ENCODE measurements at regions not wholly inside any gene's neighbourhood (a gene's known extent, or its start where the extent isn't known, plus 50 kb on each side); places are given as distances from the start of the nearest gene placed in this dataset.

DNA sequence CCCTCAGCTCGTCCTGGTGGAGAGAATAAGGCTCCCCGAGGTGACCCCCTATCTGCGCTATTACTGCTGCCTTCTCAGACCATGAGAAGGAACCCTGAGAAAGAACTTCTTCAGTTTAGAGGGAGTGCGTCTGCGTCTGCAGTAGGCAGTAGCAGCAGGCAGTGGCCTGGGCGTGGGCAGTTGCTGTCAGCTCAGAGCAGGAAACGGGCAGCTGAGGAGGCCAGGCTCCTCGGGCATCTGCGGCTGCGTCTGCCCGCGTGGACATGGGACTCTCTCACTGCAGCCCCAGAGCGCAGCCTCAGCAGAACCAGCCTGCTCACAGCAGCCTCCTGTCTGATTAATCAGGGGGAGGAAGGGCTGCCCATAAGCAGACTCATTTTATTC, 49.8 kb upstream of the FCN1 start:
- Mint-ChIP-seq H3K4me1 (no peaks in the 10 kb centered on the region), H3K9me3 (no peaks in the 10 kb centered on the region), H3K36me3 (ENCODE audit: low read depth) (no peaks in the 10 kb centered on the region), H3K27me3 (peaks cover 14% of the 10 kb centered on the region), H3K4me3 (no peak overlapping the region), H3K27ac (no peak overlapping the region)
- no peak for ATAC-seq (replicated peaks)

DNA sequence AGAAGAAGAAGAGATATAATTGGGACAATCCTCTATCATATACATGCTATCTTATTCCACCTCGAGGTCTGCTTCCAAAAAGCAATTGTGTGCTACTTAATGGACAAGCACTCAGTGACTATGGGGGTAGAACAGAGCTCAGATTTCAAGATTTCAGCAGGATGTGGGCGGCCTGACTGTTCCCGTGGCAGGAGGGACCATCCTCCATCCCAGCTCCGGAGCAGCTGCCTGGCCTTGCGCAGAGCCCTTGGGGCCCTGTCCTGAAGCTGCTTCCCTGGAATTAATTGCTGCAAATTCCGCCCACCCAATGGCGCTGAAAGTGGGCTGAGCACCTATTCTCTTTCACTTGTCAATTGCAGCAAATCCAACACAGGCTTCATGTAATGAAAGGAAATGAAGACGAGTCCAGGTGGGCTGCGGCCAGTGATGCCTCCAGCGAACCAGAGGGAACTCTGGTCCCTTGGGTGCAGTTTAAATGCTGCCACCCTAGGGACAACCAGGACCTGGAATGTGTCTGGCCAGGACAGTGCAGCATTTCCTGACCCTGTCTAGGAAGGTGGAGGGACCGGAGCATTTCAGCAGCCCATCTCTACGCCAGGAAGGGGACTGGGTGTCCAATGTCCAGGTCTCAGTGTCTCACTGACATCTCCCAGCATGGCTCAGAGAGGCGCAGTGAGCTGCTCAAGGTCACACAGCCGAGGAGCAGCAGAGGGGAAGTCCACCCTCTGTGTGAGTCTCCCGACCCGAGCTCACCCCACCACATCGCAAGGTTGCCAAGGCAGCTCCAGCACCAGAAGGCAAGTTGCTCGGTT, 50.5 kb upstream of the FCN1 start:
- Mint-ChIP-seq H3K4me1 (no peaks in the 10 kb centered on the region), H3K9me3 (no peaks in the 10 kb centered on the region), H3K4me3 (no peak overlapping the region), H3K27ac (no peak overlapping the region), H3K27me3 (peaks cover 18% of the 10 kb centered on the region), H3K36me3 (ENCODE audit: low read depth) (no peaks in the 10 kb centered on the region)
- no peak for ATAC-seq (replicated peaks)

GRCh38 chr9:134968823-134969090, 51.0 kb upstream of the FCN1 start:
- no peak for ATAC-seq (replicated peaks)
- peaks cover 18% of the 10 kb centered on the region for H3K27me3 Mint-ChIP-seq
- no peak overlapping the region for H3K4me3 Mint-ChIP-seq

GRCh38 chr9:134969156-134970045, 51.7 kb upstream of the FCN1 start:
- no peak overlapping the region for H3K27ac Mint-ChIP-seq
- H3K4me3 Mint-ChIP-seq: no peak overlapping the region
- peaks cover 16% of the 10 kb centered on the region for H3K27me3 Mint-ChIP-seq
- ATAC-seq (replicated peaks): no peak
- no peaks in the 10 kb centered on the region for H3K9me3 Mint-ChIP-seq
- H3K4me1 Mint-ChIP-seq: no peaks in the 10 kb centered on the region
- H3K36me3 Mint-ChIP-seq (ENCODE audit: low read depth): no peaks in the 10 kb centered on the region

More at GRCh38 chr9:134968823-134969090, 51.0 kb upstream of the FCN1 start:
- no peak overlapping the region for H3K27ac Mint-ChIP-seq
- no peaks in the 10 kb centered on the region for H3K9me3 Mint-ChIP-seq
- H3K4me1 Mint-ChIP-seq: no peaks in the 10 kb centered on the region
- H3K36me3 Mint-ChIP-seq (ENCODE audit: low read depth): no peaks in the 10 kb centered on the region

- Mint-ChIP-seq H3K9me3 (no peaks in the 10 kb centered on the region), H3K4me3 (no peak overlapping the region), H3K27ac (no peak overlapping the region), H3K27me3 (peaks cover 15% of the 10 kb centered on the region), H3K36me3 (ENCODE audit: low read depth) (no peaks in the 10 kb centered on the region), H3K4me1 (no peaks in the 10 kb centered on the region)
- ATAC-seq (replicated peaks): no peak
Observed at GRCh38 chr9:134970198-134970597, 52.5 kb upstream of the FCN1 start.

DNA sequence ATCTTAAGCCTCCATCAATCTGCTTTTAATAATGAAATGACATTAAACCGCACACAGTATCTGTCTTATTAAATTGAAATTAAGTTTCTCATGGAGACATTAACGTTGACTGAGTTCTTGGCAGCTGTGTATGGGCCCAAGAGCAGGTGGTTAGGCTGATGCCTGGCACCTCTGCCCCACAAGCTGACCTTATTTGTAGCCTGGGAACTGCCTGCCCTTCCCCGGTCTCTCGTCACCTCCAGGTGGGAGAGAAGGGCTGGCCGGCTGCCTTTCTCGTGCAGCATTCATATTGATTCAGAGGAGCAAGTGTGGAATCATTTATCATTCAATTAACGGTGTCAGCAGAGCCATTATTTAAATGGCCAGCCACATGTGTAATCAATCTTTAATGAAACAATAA, 53.0 kb upstream of the FCN1 start:
- H3K4me1 Mint-ChIP-seq: no peaks in the 10 kb centered on the region
- no peaks in the 10 kb centered on the region for H3K9me3 Mint-ChIP-seq
- H3K36me3 Mint-ChIP-seq (ENCODE audit: low read depth): no peaks in the 10 kb centered on the region
- no peak overlapping the region for H3K27ac Mint-ChIP-seq
- ATAC-seq (replicated peaks): no peak
- H3K4me3 Mint-ChIP-seq: no peak overlapping the region
- H3K27me3 Mint-ChIP-seq: peaks cover 18% of the 10 kb centered on the region

- H3K9me3 Mint-ChIP-seq: no peaks in the 10 kb centered on the region
- no peak overlapping the region for H3K4me3 Mint-ChIP-seq
- ATAC-seq (replicated peaks): no peak
- H3K36me3 Mint-ChIP-seq (ENCODE audit: low read depth): no peaks in the 10 kb centered on the region
- H3K27ac Mint-ChIP-seq: no peak overlapping the region
- H3K27me3 Mint-ChIP-seq: peaks cover 18% of the 10 kb centered on the region
- no peaks in the 10 kb centered on the region for H3K4me1 Mint-ChIP-seq
Observed at GRCh38 chr9:134971196-134971595, 53.5 kb upstream of the FCN1 start.

DNA sequence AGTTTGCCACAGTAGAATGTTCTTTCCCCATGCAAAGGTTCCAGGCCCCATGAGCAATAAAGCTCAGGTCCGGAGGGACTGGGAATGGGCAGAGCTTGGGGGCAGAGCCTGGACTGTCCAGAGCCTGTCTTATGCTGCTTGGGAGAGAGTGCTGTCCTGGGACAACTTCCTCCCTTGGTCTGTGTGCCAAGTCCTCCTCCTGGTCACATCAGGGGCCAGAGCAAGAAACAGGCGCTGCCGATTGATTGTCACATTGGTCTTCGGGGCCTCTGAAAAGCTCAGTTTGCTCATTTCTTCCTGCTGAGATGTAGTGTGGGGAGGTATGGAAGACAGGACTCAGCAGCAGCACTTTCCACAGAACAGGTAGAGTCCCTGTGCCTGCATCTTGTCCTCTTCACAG, 54.0 kb upstream of the FCN1 start:
- Mint-ChIP-seq H3K36me3 (ENCODE audit: low read depth) (no peaks in the 10 kb centered on the region), H3K4me1 (no peaks in the 10 kb centered on the region), H3K27ac (no peak overlapping the region), H3K27me3 (peaks cover 20% of the 10 kb centered on the region), H3K9me3 (no peaks in the 10 kb centered on the region), H3K4me3 (no peak overlapping the region)
- no peak for ATAC-seq (replicated peaks)

GRCh38 chr9:134972140-134972539, 54.4 kb upstream of the FCN1 start:
- no peak overlapping the region for H3K27ac Mint-ChIP-seq
- H3K36me3 Mint-ChIP-seq (ENCODE audit: low read depth): no peaks in the 10 kb centered on the region
- no peak overlapping the region for H3K4me3 Mint-ChIP-seq
- no peak for ATAC-seq (replicated peaks)
- H3K9me3 Mint-ChIP-seq: no peaks in the 10 kb centered on the region
- no peaks in the 10 kb centered on the region for H3K4me1 Mint-ChIP-seq
- peaks cover 22% of the 10 kb centered on the region for H3K27me3 Mint-ChIP-seq

DNA sequence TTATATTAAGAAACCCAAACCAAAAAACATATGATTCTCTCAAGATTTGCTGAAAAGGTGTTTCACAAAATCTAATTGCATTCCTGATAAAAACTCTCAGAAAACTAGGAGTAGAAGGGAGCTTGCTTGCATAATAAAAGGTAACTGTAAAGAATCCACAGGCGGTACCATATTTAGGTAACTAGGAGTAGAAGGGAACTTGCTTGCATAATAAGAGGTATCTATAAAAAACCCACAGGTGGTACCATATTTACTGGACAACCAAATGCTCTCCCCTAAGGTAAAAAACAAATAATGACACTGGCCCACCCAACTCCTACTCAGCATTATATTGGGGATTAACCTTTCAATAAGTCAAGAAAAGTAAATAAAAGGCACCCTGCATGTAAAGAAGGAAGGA, 57.5 kb upstream of the FCN1 start:
- Mint-ChIP-seq H3K27me3 (peaks cover 16% of the 10 kb centered on the region), H3K4me1 (no peaks in the 10 kb centered on the region), H3K4me3 (no peak overlapping the region), H3K27ac (no peak overlapping the region), H3K36me3 (ENCODE audit: low read depth) (no peaks in the 10 kb centered on the region), H3K9me3 (no peaks in the 10 kb centered on the region)
- ATAC-seq (replicated peaks): no peak

GRCh38 chr9:134976403-134976802, 58.7 kb upstream of the FCN1 start:
- Mint-ChIP-seq H3K4me3 (no peak overlapping the region), H3K36me3 (ENCODE audit: low read depth) (no peaks in the 10 kb centered on the region), H3K4me1 (no peaks in the 10 kb centered on the region), H3K9me3 (no peaks in the 10 kb centered on the region), H3K27ac (no peak overlapping the region), H3K27me3 (peaks cover 19% of the 10 kb centered on the region)
- no peak for ATAC-seq (replicated peaks)

DNA sequence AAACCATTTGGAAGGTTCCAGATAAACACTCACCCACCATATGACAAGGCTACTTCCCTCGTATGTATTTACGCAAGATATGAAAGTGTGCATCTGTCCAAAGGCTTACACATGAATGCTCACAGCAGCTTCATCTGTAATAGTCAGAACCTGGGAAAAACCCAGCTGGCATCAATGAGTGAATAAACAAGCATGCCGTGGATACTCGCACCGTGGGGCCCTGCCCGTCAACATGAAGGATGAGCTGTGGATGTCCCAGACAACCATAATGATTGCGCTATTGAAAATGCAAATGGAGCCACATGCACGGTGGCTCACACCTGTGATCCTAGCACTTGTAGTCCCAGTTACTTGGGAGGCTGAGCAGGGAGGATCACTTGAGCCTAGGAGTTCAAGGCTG, 60.6 kb upstream of the FCN1 start:
- Mint-ChIP-seq H3K4me1 (no peaks in the 10 kb centered on the region), H3K27ac (no peak overlapping the region)

GRCh38 chr9:134980516-134980915, 62.8 kb upstream of the FCN1 start:
- H3K36me3 Mint-ChIP-seq (ENCODE audit: low read depth): no peaks in the 10 kb centered on the region

More for the DNA sequence above, 60.6 kb upstream of the FCN1 start:
- Mint-ChIP-seq H3K27me3 (peaks cover 17% of the 10 kb centered on the region), H3K4me3 (no peak overlapping the region), H3K36me3 (ENCODE audit: low read depth) (no peaks in the 10 kb centered on the region), H3K9me3 (no peaks in the 10 kb centered on the region)
- no peak for ATAC-seq (replicated peaks)

GRCh38 chr9:134980991-134981390, 63.3 kb upstream of the FCN1 start:
- H3K36me3 Mint-ChIP-seq (ENCODE audit: low read depth): no peaks in the 10 kb centered on the region
- H3K4me3 Mint-ChIP-seq: no peak overlapping the region
- H3K9me3 Mint-ChIP-seq: no peaks in the 10 kb centered on the region
- H3K27me3 Mint-ChIP-seq: peaks cover 14% of the 10 kb centered on the region
- ATAC-seq (replicated peaks): no peak
- H3K4me1 Mint-ChIP-seq: no peaks in the 10 kb centered on the region
- no peak overlapping the region for H3K27ac Mint-ChIP-seq

More at GRCh38 chr9:134980516-134980915, 62.8 kb upstream of the FCN1 start:
- no peaks in the 10 kb centered on the region for H3K9me3 Mint-ChIP-seq
- H3K4me1 Mint-ChIP-seq: no peaks in the 10 kb centered on the region
- H3K4me3 Mint-ChIP-seq: no peak overlapping the region
- peaks cover 15% of the 10 kb centered on the region for H3K27me3 Mint-ChIP-seq
- H3K27ac Mint-ChIP-seq: no peak overlapping the region
- ATAC-seq (replicated peaks): no peak

GRCh38 chr9:134981829-134982228, 64.1 kb upstream of the FCN1 start:
- Mint-ChIP-seq H3K9me3 (no peaks in the 10 kb centered on the region), H3K4me1 (no peaks in the 10 kb centered on the region), H3K36me3 (ENCODE audit: low read depth) (no peaks in the 10 kb centered on the region), H3K4me3 (no peak overlapping the region), H3K27ac (no peak overlapping the region), H3K27me3 (peaks cover 11% of the 10 kb centered on the region)
- ATAC-seq (replicated peaks): no peak
